Esophagus muscularis mucosa (tissue), 4 donors: ENCODE measurements at regions not wholly inside any gene's neighbourhood (a gene's known extent, or its start where the extent isn't known, plus 50 kb on each side); places are given as distances from the start of the nearest gene placed in this dataset.

Experiments used
- DNase-seq: peaks from one replicate; pipeline ENCODE4 v3.0.0-alpha.2; 2017; ENCODE audit errors: extremely low spot score
- H3K27ac ChIP-seq, 4 donors: fragments of 200-600 bp; sonication (generic); replicated peaks in 1 of 4; 1 replicate in 3 of 4; 2 replicates in 1 of 4; pipeline ENCODE4 v1.5.1; 2016 to 2019; ENCODE audit warnings: mild to moderate bottlenecking in 1 of 4
- H3K27me3 ChIP-seq, 4 donors: fragments of 200-600 bp; sonication (generic); one replicate each; pipeline versions ENCODE4 v1.5.1 to v1.6.0; 2016 to 2019
- H3K36me3 ChIP-seq, 4 donors: fragments of 200-600 bp; sonication (generic); one replicate each; pipeline ENCODE4 v1.5.1; 2016 to 2019
- H3K4me1 ChIP-seq, 4 donors: fragments of 200-600 bp; sonication (generic); one replicate each; pipeline ENCODE4 v1.5.1; 2016 to 2019
- H3K4me3 ChIP-seq, 4 donors: fragments of 200-600 bp; sonication (generic); 1 replicate in 2 of 4; 2 replicates in 2 of 4; pipeline ENCODE4 v1.5.1; 2016 to 2019; ENCODE audit warnings: mild to moderate bottlenecking in 4 of 4, moderate library complexity in 1 of 4
- H3K9me3 ChIP-seq, 4 donors: fragments of 200-600 bp; sonication (generic); 1 replicate in 3 of 4; 2 replicates in 1 of 4; pipeline ENCODE4 v1.5.1; 2016 to 2019
- EP300 ChIP-seq: sonication (generic); formaldehyde crosslinking; IDR thresholded peaks from one replicate; pipeline ENCODE4 v1.6.1; 2017; ENCODE audit warnings: antibody characterized with exemption
- POLR2A ChIP-seq: fragments of 450-650 bp; IDR thresholded peaks from one replicate; pipeline ENCODE4 v1.6.1; 2017; ENCODE audit warnings: antibody characterized with exemption, moderate library complexity, mild to moderate bottlenecking, low read depth
- POLR2AphosphoS5 ChIP-seq, 2 donors: sonication (generic); formaldehyde crosslinking; IDR thresholded peaks; one replicate each; pipeline ENCODE4 v1.6.1; 2017; ENCODE audit warnings: antibody characterized with exemption in 2 of 2
- WGBS: methylation state at CpG from one replicate; pipeline ENCODE4 v1.1.5; 2018; 5-methylcytosine and 5-hydroxymethylcytosine counted together
- intact Hi-C: fragments of 100-400 bp; cut with DNase I; formaldehyde crosslinking; loops from one replicate; pipeline ENCODE4 v1.15.1; 2023
- TF ChIP-seq, protein P1 (sequence below), 3 experiments: fragments of 200-600 bp in 2 of 3; fragments of 450-650 bp in 1 of 3; sonication (generic) in 2 of 3; IDR thresholded peaks; one replicate each; pipeline ENCODE4 v1.5.1; 2017 to 2019; ENCODE audit warnings: antibody characterized with exemption in 3 of 3, mild to moderate bottlenecking in 2 of 3, moderate library complexity in 1 of 3

DNA sequence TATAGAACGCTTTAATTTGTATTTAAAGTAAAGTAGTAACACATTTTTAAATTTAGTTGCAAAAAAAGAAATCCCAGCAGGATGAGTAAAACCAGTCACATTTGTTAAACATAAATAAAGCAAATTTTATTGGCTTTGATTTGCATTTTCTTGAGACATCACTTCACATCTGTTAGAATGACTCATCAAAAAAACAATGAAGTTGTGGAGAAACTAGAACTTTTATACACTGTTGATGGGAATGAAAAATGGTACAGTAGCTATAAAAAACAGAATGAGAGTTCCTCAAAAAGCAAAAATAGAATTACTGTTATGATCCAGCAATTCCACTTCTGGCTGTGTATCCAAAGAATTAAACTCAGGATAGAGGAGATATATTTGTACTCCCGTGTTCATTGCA, 454.0 kb upstream of the KLHL4 start:
- no peak overlapping the region for H3K27ac ChIP-seq
- WGBS, result 68% methylated on average over 2 of the region's 2 CpGs
- H3K4me1 ChIP-seq, result no peaks in the 10 kb centered on the region
- intact Hi-C loops, result no loop called here
- no peak for DNase-seq
- no peaks in the 10 kb centered on the region for H3K36me3 ChIP-seq
- H3K9me3 ChIP-seq, result no peaks in the 10 kb centered on the region
- TF ChIP-seq POLR2AphosphoS5 (IDR thresholded peaks at IDR 0.05), result no peak
- TF ChIP-seq POLR2A, result no peak
- TF ChIP-seq, protein P1, sequence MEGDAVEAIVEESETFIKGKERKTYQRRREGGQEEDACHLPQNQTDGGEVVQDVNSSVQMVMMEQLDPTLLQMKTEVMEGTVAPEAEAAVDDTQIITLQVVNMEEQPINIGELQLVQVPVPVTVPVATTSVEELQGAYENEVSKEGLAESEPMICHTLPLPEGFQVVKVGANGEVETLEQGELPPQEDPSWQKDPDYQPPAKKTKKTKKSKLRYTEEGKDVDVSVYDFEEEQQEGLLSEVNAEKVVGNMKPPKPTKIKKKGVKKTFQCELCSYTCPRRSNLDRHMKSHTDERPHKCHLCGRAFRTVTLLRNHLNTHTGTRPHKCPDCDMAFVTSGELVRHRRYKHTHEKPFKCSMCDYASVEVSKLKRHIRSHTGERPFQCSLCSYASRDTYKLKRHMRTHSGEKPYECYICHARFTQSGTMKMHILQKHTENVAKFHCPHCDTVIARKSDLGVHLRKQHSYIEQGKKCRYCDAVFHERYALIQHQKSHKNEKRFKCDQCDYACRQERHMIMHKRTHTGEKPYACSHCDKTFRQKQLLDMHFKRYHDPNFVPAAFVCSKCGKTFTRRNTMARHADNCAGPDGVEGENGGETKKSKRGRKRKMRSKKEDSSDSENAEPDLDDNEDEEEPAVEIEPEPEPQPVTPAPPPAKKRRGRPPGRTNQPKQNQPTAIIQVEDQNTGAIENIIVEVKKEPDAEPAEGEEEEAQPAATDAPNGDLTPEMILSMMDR (IDR thresholded peaks at IDR 0.05), result no peak
- no peak for TF ChIP-seq EP300
- H3K27me3 ChIP-seq, result no peaks in the 10 kb centered on the region
- H3K4me3 ChIP-seq, result no peak overlapping the region

DNA sequence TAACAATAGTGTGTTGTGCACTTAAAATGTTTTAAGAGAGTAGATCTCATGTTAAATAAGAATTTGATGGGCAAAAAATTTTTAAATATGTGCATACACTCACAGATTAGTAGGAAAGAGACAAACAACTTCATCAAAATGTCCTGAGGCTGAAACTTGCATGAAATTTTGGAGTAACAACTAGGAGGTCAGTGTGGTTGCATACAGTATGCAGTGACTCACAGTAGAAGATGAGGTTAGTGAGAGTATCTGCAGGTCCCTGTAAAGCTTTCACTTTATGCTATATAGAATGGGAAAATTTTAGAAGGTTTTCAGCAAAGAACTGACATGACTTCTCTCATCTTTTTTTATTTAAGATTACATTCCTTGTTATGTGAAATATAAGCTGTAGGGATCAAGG, 453.1 kb upstream of the KLHL4 start:
- intact Hi-C loops, result no loop called here
- no peaks in the 10 kb centered on the region for H3K36me3 ChIP-seq
- no peak for DNase-seq

DNA sequence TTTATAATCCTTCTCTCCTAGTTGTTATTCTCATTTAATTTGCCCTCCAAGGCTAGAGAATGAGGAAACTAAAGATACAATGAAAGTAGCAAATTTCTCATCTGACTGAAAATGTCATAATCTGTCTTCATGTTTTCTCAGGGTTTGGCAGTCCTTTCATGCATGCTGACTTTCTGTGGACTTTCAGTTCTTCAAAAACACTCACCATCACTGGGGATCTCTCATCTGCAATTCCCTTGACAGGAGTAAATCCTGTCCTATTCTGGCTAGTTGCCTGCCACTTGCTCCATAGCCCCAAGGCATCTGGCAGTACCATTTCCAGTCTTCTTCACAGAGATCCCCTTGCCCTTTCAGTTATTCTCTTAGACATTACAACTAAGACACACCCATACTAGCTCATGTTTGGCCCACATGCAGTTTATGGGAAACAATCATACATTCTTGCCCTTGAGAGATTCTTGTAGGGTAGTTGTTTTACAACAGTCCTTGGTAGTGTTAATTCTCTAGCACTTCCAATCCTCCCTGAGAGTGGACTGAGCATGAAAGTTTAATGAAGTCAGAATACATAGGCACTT, 449.7 kb upstream of the KLHL4 start:
- TF ChIP-seq POLR2A (no peak), POLR2AphosphoS5 (IDR thresholded peaks at IDR 0.05) (no peak), EP300 (no peak)
- TF ChIP-seq, protein P1 (IDR thresholded peaks at IDR 0.05), result no peak
- no peak for DNase-seq
- no peaks in the 10 kb centered on the region for H3K9me3 ChIP-seq

More for the DNA sequence above, 453.1 kb upstream of the KLHL4 start:
- Histone ChIP-seq H3K27ac (no peak overlapping the region), H3K9me3 (no peaks in the 10 kb centered on the region), H3K4me1 (no peaks in the 10 kb centered on the region), H3K27me3 (no peaks in the 10 kb centered on the region), H3K4me3 (no peak overlapping the region)
- TF ChIP-seq, protein P1 (IDR thresholded peaks at IDR 0.05), result no peak
- TF ChIP-seq POLR2A (no peak), EP300 (no peak), POLR2AphosphoS5 (IDR thresholded peaks at IDR 0.05) (no peak)

DNA sequence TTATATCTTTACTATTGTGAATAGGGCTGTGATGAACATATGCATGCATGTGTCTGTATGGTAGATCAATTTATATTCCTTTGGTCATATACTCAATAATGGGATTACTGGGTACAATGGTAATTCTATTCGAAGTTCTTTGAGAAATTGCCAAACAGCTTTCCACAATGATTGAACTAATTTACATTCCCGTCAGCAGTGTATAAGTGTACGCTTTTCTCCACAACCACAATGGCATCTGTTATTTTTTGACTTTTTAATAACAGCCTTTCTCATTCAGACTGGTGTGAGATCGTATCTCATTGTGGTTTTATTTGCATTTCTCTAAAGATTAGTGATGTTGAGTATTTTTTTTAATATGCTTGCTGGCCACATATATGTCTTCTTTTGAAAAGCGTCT, 439.4 kb upstream of the KLHL4 start:
- Histone ChIP-seq H3K4me1 (no peaks in the 10 kb centered on the region), H3K27me3 (no peaks in the 10 kb centered on the region), H3K9me3 (no peaks in the 10 kb centered on the region), H3K36me3 (no peaks in the 10 kb centered on the region), H3K27ac (no peak overlapping the region), H3K4me3 (no peak overlapping the region)
- TF ChIP-seq EP300 (no peak), POLR2AphosphoS5 (IDR thresholded peaks at IDR 0.05) (no peak), POLR2A (no peak)
- TF ChIP-seq, protein P1 (IDR thresholded peaks at IDR 0.05), result no peak
- WGBS, result 73% methylated on average over 5 of the region's 5 CpGs
- intact Hi-C loops, result no loop called here
- DNase-seq, result no peak

More for the DNA sequence above, 449.7 kb upstream of the KLHL4 start:
- intact Hi-C loops, result no loop called here
- Histone ChIP-seq H3K27ac (no peak overlapping the region), H3K4me3 (no peak overlapping the region), H3K36me3 (no peaks in the 10 kb centered on the region), H3K4me1 (no peaks in the 10 kb centered on the region), H3K27me3 (no peaks in the 10 kb centered on the region)

DNA sequence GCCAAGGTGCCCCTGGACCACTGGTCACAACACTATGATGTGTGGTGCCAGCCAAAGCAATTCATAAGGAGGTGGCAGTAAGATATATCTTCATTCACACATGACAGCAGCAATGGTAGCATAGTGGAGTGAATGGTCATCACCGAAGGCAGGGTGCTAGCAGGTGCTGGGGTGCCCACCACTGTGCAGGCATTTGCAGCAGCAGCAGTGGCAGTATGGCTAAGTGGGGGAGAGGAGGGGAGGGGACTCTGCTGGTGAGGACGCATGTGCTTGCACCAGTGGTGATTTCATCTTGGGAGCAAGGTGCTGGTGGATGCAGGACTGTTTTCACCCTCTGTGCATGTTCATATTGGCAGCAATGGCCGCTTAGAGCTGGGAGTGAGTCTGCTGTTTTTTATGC, 419.1 kb upstream of the KLHL4 start:
- no peak for DNase-seq
- no peaks in the 10 kb centered on the region for H3K9me3 ChIP-seq
- no peaks in the 10 kb centered on the region for H3K27me3 ChIP-seq
- H3K4me1 ChIP-seq, result no peaks in the 10 kb centered on the region
- H3K4me3 ChIP-seq, result no peak overlapping the region
- TF ChIP-seq POLR2A, result no peak
- TF ChIP-seq POLR2AphosphoS5 (IDR thresholded peaks at IDR 0.05), result no peak
- no peak for TF ChIP-seq EP300
- TF ChIP-seq, protein P1 (IDR thresholded peaks at IDR 0.05), result no peak
- H3K27ac ChIP-seq, result no peak overlapping the region
- WGBS, result 52% methylated on average over 3 of the region's 3 CpGs
- intact Hi-C loops, result no loop called here
- no peaks in the 10 kb centered on the region for H3K36me3 ChIP-seq
